ENCODE measurements at regions not wholly inside any gene's neighbourhood (a gene's known extent, or its start where the extent isn't known, plus 50 kb on each side); places are given as distances from the start of the nearest gene placed in this dataset.
"Not testable (repeated sequence)": the region's sequence is repeated elsewhere in the genome, so short reads cannot be mapped to it uniquely, and the experiment has no call there.

DNA sequence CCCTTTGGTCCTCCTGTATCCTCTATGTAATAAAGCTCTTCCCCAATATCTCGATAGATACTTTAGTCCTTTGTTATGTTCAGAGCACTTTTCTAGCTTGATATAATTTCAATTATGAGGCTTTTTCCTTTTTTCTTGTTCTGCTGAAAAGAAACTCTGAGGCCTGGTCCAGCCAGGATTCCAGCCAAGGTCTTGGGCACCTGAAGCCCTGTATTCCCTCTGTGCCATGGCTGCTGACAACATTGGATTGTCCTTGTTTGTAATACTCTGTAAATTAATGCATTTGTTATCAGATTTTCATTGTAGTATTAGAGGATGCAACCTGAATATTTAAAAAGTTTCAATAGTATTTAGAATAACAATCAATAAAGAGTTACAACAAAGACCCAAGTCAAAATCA lies 67.9 kb upstream of the ADAMTS5 start:
- H3K4me3 ChIP-seq (ENCODE audit: low read depth, low read length), result no peak overlapping the region
- TF ChIP-seq, protein P1, sequence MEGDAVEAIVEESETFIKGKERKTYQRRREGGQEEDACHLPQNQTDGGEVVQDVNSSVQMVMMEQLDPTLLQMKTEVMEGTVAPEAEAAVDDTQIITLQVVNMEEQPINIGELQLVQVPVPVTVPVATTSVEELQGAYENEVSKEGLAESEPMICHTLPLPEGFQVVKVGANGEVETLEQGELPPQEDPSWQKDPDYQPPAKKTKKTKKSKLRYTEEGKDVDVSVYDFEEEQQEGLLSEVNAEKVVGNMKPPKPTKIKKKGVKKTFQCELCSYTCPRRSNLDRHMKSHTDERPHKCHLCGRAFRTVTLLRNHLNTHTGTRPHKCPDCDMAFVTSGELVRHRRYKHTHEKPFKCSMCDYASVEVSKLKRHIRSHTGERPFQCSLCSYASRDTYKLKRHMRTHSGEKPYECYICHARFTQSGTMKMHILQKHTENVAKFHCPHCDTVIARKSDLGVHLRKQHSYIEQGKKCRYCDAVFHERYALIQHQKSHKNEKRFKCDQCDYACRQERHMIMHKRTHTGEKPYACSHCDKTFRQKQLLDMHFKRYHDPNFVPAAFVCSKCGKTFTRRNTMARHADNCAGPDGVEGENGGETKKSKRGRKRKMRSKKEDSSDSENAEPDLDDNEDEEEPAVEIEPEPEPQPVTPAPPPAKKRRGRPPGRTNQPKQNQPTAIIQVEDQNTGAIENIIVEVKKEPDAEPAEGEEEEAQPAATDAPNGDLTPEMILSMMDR (IDR thresholded peaks at IDR 0.05; ENCODE audit: borderline replicate concordance, insufficient read depth, low read depth, low read length), result no peak

DNA sequence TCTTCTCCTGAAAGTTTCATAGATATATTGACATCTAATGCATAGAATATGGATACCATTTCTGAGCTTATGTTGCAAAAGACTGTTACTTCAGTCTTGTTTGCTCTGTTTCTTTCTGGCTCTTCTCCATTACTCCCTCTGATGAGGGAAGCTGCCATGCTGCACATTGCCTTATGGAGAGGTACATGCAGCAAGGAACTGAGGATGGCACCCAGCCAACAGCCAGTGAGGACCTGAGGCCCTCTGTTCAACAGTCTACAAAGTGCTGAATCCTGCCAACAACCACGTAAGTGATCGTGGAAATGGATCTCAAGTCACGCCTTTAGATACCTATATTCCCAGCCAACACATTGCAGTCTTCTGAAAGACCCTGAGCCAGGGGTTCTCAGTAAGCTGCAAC lies 66.6 kb upstream of the ADAMTS5 start:
- H3K4me3 ChIP-seq (ENCODE audit: low read depth, low read length), result no peak overlapping the region
- TF ChIP-seq, protein P1 (IDR thresholded peaks at IDR 0.05; ENCODE audit: borderline replicate concordance, insufficient read depth, low read depth, low read length), result no peak

DNA sequence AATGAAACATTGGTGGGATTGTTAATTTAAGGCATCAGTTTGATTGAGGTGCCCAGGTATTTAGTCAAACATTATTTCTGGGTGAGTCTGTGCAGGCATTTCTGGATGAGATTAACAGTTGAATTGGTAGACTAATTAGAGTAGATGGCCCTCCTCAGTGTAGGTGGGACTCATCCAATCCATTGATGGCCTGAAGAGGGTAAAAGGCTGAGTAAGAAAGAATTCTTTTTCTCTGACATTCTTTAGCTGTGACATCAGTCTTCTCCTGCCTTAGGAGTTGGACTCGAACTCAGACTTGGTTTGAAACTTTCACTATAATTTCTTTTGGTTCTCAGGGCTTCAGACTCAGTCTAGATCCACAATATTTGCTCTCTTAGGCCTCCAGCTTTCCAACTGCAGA lies 59.6 kb upstream of the ADAMTS5 start:
- TF ChIP-seq, protein P1 (IDR thresholded peaks at IDR 0.05; ENCODE audit: borderline replicate concordance, insufficient read depth, low read depth, low read length), result no peak
- no peak overlapping the region for H3K4me3 ChIP-seq (ENCODE audit: low read depth, low read length)

DNA sequence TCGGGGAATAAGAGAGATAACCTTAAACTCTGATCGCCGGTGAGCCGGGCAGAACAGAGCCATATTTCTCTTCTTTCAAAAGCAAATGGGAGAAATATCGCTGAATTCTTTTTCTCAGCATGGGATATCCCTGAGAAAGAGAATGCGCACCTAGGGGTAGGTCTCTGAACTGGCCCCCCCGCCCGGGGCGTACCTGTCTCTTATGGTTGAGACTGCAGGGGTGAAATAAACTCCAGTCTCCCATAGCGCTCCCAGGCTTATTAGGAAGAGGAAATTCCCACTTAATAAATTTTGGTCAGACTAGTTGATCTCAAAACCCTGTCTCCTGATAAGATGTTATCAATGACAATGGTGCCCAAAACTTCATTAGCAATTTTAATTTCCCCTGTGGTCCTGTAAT lies 58.8 kb upstream of the ADAMTS5 start:
- not testable (repeated sequence) for H3K4me3 ChIP-seq (ENCODE audit: low read depth, low read length)

DNA sequence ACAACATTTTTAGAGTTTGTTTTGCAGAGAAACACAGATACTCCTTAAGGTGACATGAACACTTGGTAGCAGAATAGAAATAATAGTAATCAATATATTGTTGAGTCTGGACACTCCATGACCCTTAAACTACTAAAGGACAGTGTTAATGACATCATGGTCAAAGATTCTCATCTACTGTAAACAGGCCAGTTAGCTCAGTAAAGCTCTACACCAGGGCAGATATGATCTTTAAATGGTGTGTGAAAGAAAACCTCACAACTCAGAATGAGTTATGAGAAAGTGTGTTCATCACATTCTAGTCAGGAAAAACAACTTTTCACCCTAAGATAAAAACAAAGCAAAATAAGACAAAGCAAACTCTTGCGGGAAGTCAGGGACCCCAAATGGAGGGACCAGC lies 58.1 kb upstream of the ADAMTS5 start:
- no peak overlapping the region for H3K4me3 ChIP-seq (ENCODE audit: low read depth, low read length)
- TF ChIP-seq, protein P1 (IDR thresholded peaks at IDR 0.05; ENCODE audit: borderline replicate concordance, insufficient read depth, low read depth, low read length), result no peak

DNA sequence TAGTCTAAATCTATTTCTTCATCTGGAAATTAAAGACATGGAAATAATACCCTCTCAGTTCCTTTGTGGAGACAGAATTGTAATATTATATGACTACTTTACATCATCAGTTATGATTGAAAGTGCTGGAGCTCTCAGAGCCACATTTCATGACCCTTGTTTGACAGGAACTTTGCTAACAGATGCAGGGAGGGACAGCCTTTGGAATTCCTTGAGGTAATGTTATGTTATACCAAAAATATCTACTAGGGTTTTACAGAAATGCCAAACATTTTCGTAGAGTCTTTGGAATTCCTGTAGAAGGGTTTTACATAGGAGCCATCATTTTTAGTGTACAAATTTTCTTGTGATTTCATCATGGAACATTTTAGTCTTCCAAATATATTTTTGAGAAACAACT lies 57.4 kb upstream of the ADAMTS5 start:
- H3K4me3 ChIP-seq (ENCODE audit: low read depth, low read length), result no peak overlapping the region
- TF ChIP-seq, protein P1 (IDR thresholded peaks at IDR 0.05; ENCODE audit: borderline replicate concordance, insufficient read depth, low read depth, low read length), result no peak

DNA sequence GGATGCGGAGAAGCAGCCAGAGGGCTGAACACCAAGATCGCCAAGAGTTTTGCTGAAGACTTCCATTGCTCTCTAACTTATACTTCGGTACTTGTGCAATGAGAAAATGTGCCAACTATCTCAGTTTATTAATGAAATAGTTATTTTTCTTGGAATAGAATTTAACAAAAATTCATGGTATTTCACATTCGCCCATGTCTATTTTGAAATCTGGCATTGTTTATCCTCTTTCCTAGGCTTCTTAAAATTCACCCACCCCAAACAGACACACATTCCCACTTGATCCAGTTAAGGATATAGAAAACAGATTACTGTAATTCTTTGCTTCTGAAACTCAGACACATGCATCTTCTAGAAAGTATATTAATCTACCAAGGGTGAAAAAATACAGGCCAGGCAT lies 56.3 kb upstream of the ADAMTS5 start:
- TF ChIP-seq, protein P1 (IDR thresholded peaks at IDR 0.05; ENCODE audit: borderline replicate concordance, insufficient read depth, low read depth, low read length), result no peak
- no peak overlapping the region for H3K4me3 ChIP-seq (ENCODE audit: low read depth, low read length)

DNA sequence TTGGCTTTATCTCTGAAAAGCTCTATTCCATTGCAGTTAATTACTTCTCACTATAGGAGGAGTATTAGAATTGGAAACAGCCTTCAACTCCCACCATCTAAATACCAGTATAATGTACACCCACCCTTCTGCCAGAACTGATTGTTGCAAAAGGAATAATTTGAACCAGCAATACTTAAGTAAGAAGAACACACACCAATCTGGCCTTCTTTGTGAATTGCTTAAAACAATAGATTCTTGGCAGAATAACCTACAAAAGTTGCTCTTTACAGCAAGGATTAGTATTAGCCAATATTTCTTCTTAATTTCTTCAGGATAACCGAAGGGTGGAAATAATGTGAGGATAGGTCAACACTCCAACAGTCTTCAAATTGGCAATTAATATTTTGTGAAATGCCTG lies 54.9 kb upstream of the ADAMTS5 start:
- TF ChIP-seq, protein P1 (IDR thresholded peaks at IDR 0.05; ENCODE audit: borderline replicate concordance, insufficient read depth, low read depth, low read length), result no peak

More for the DNA sequence above, 54.9 kb upstream of the ADAMTS5 start:
- H3K4me3 ChIP-seq (ENCODE audit: low read depth, low read length), result no peak overlapping the region
